OCI-LY3 (cell line): ENCODE measurements at regions not wholly inside any gene's neighbourhood (a gene's known extent, or its start where the extent isn't known, plus 50 kb on each side); places are given as distances from the start of the nearest gene placed in this dataset.

Experiments used
- CTCF ChIP-seq: fragments of 200-600, 300-600 bp; sonication (generic); IDR thresholded peaks from 2 replicates; pipeline ENCODE4 v1.5.1; 2014; ENCODE audit warnings: antibody characterized with exemption, low read length, low read depth
- EZH2phosphoT487 ChIP-seq: fragments of 200-600 bp; shearing (Covaris generic); IDR thresholded peaks from 2 replicates; pipeline ENCODE4 v1.6.1; 2018; ENCODE audit warnings: antibody characterized with exemption, mixed run types, low read depth

GRCh38 chr16:86270696-86271095 lies 239.6 kb upstream of the FOXF1 start:
- no peak for TF ChIP-seq CTCF
- no peak for TF ChIP-seq EZH2phosphoT487
